Tongue (tissue), 1 donor: ENCODE measurements at regions not wholly inside any gene's neighbourhood (a gene's known extent, or its start where the extent isn't known, plus 50 kb on each side); places are given as distances from the start of the nearest gene placed in this dataset.
"Not testable (repeated sequence)": the region's sequence is repeated elsewhere in the genome, so short reads cannot be mapped to it uniquely, and the experiment has no call there.

Source experiments
- DNase-seq: peaks from one replicate; pipeline ENCODE4 v3.0.0-alpha.2; 2015

GRCh38 chr4:156391325-156391653 lies 437.6 kb upstream of the CTSO start:
- DNase-seq, result no peak

GRCh38 chr4:156390599-156391324 lies 437.1 kb upstream of the CTSO start:
- peak; percentile 18 for DNase-seq

GRCh38 chr4:156388826-156389225 lies 435.2 kb upstream of the CTSO start:
- no peak for DNase-seq

GRCh38 chr4:156378033-156378665 lies 424.5 kb upstream of the CTSO start:
- DNase-seq, result peak; percentile 22

GRCh38 chr4:156377036-156377710 lies 423.5 kb upstream of the CTSO start:
- DNase-seq, result no peak

- no peak for DNase-seq
These were observed 421.2 kb upstream of the CTSO start for GRCh38 chr4:156374894-156375293.

GRCh38 chr4:156374069-156374468 lies 420.4 kb upstream of the CTSO start:
- no peak for DNase-seq

- DNase-seq, result not testable (repeated sequence)
These were observed 413.8 kb upstream of the CTSO start for GRCh38 chr4:156367502-156367901.

- DNase-seq, result no peak
These were observed 408.9 kb upstream of the CTSO start for GRCh38 chr4:156362581-156362980.

GRCh38 chr4:156347412-156348075 lies 393.9 kb upstream of the CTSO start:
- DNase-seq, result no peak

GRCh38 chr4:156346959-156347385 lies 393.3 kb upstream of the CTSO start:
- DNase-seq, result no peak

GRCh38 chr4:156344397-156344796 lies 390.7 kb upstream of the CTSO start:
- no peak for DNase-seq

GRCh38 chr4:156336511-156336910 lies 382.8 kb upstream of the CTSO start:
- DNase-seq, result no peak

- DNase-seq, result no peak
These were observed 382.1 kb upstream of the CTSO start for GRCh38 chr4:156335721-156336120.

- DNase-seq, result no peak
These were observed 376.9 kb upstream of the CTSO start for GRCh38 chr4:156330436-156331031.

GRCh38 chr4:156329779-156330178 lies 376.1 kb upstream of the CTSO start:
- no peak for DNase-seq

- DNase-seq, result no peak
These were observed 375.2 kb upstream of the CTSO start for GRCh38 chr4:156328882-156329281.

- DNase-seq, result no peak
These were observed 372.6 kb upstream of the CTSO start for GRCh38 chr4:156326246-156326645.

- no peak for DNase-seq
These were observed 368.9 kb upstream of the CTSO start for GRCh38 chr4:156322592-156322991.

- no peak for DNase-seq
These were observed 367.5 kb upstream of the CTSO start for GRCh38 chr4:156321203-156321602.

- DNase-seq, result no peak
These were observed 359.8 kb upstream of the CTSO start for GRCh38 chr4:156313497-156313896.

GRCh38 chr4:156312261-156312847 lies 358.7 kb upstream of the CTSO start:
- no peak for DNase-seq
